Liver (tissue), 8 donors: ENCODE measurements at regions not wholly inside any gene's neighbourhood (a gene's known extent, or its start where the extent isn't known, plus 50 kb on each side); places are given as distances from the start of the nearest gene placed in this dataset.

Experiments used
- DNase-seq: peaks from one replicate; pipeline ENCODE4 v3.0.0-alpha.2; 2017; ENCODE audit warnings: low spot score
- H3K27ac ChIP-seq, 2 donors: one replicate each; pipeline ENCODE4 v1.7.0; 2013; ENCODE audit warnings: inconsistent platforms in 2 of 2, low read length in 2 of 2, control low read depth in 1 of 2, low read depth in 1 of 2, mild to moderate bottlenecking in 1 of 2
- H3K27me3 ChIP-seq, 4 donors: one replicate each; pipeline versions ENCODE4 v1.6.1 to v1.7.0; 2013; ENCODE audit warnings: low read length in 3 of 4, inconsistent platforms in 1 of 4, mild to moderate bottlenecking in 1 of 4, moderate library complexity in 1 of 4; ENCODE audit not compliant: control insufficient read depth in 4 of 4, insufficient read depth in 4 of 4
- H3K36me3 ChIP-seq, 4 donors: one replicate each; pipeline versions ENCODE4 v1.6.1 to v1.7.0; 2013; ENCODE audit warnings: low read length in 3 of 4, mild to moderate bottlenecking in 3 of 4, low read depth in 1 of 4, moderate library complexity in 1 of 4; ENCODE audit not compliant: control insufficient read depth in 4 of 4, insufficient read depth in 3 of 4
- H3K4me1 ChIP-seq, 4 donors: one replicate each; pipeline versions ENCODE4 v1.6.1 to v1.7.0; 2013; ENCODE audit warnings: low read length in 3 of 4, mild to moderate bottlenecking in 3 of 4, moderate library complexity in 1 of 4; ENCODE audit not compliant: control insufficient read depth in 4 of 4, insufficient read depth in 4 of 4
- H3K4me3 ChIP-seq, 3 donors: one replicate each; pipeline versions ENCODE4 v1.6.1 to v1.7.0; 2013; ENCODE audit warnings: low read length in 3 of 3, control low read depth in 1 of 3, low read depth in 1 of 3, mild to moderate bottlenecking in 1 of 3
- H3K9ac ChIP-seq, 2 donors: one replicate each; pipeline ENCODE4 v1.7.0; 2013; ENCODE audit warnings: low read length in 2 of 2, mild to moderate bottlenecking in 2 of 2, moderate library complexity in 2 of 2, control low read depth in 1 of 2, low read depth in 1 of 2
- H3K9me3 ChIP-seq, 4 donors: one replicate each; pipeline versions ENCODE4 v1.6.1 to v1.7.0; 2013; ENCODE audit warnings: low read length in 3 of 4; ENCODE audit not compliant: control insufficient read depth in 4 of 4
- ATF3 ChIP-seq: IDR thresholded peaks from 2 replicates; pipeline ENCODE4 v1.6.1; 2016; ENCODE audit warnings: antibody characterized with exemption
- CTCF ChIP-seq: fragments of 150-350 bp; IDR thresholded peaks from 2 replicates; pipeline ENCODE4 v1.5.1; 2017; ENCODE audit warnings: improper control_type of control experiment, low read depth, low read length; ENCODE audit not compliant: missing input control
- FOXA1 ChIP-seq: IDR thresholded peaks from 2 replicates; pipeline ENCODE4 v1.6.1; 2016; ENCODE audit warnings: antibody characterized with exemption
- FOXA2 ChIP-seq: IDR thresholded peaks from 2 replicates; pipeline ENCODE4 v1.6.1; 2016; ENCODE audit warnings: antibody characterized with exemption
- GABPA ChIP-seq, 2 donors: IDR thresholded peaks in 1 of 2; conservative IDR thresholded peaks in 1 of 2; 2 replicates each; pipeline ENCODE4 v1.6.1; 2016; ENCODE audit warnings: antibody characterized with exemption in 2 of 2, mild to moderate bottlenecking in 1 of 2, moderate library complexity in 1 of 2
- HNF4A ChIP-seq, 2 donors: conservative IDR thresholded peaks; 2 replicates each; pipeline ENCODE4 v1.6.1; 2016; ENCODE audit warnings: antibody characterized with exemption in 2 of 2, mild to moderate bottlenecking in 2 of 2
- JUND ChIP-seq, 2 donors: IDR thresholded peaks; 2 replicates each; pipeline ENCODE4 v1.6.1; 2016; ENCODE audit warnings: antibody characterized with exemption in 2 of 2
- MAX ChIP-seq: IDR thresholded peaks from 2 replicates; pipeline ENCODE4 v1.6.1; 2016; ENCODE audit warnings: antibody characterized with exemption
- RAD21 ChIP-seq, 2 donors: IDR thresholded peaks; 2 replicates each; pipeline ENCODE4 v1.6.1; 2016; ENCODE audit warnings: antibody characterized with exemption in 2 of 2, mild to moderate bottlenecking in 2 of 2
- REST ChIP-seq: IDR thresholded peaks from 2 replicates; pipeline ENCODE4 v1.6.1; 2016; ENCODE audit warnings: antibody characterized with exemption, mild to moderate bottlenecking
- RXRA ChIP-seq, 2 donors: IDR thresholded peaks; 2 replicates each; pipeline ENCODE4 v1.6.1; 2017 to 2018; ENCODE audit warnings: antibody characterized with exemption in 2 of 2, mild to moderate bottlenecking in 1 of 2
- SP1 ChIP-seq: IDR thresholded peaks from 2 replicates; pipeline ENCODE4 v1.6.1; 2018; ENCODE audit warnings: antibody characterized with exemption, mild to moderate bottlenecking
- TAF1 ChIP-seq: conservative IDR thresholded peaks from 2 replicates; pipeline ENCODE4 v1.6.1; 2016; ENCODE audit warnings: antibody characterized with exemption, mild to moderate bottlenecking
- YY1 ChIP-seq: IDR thresholded peaks from 2 replicates; pipeline ENCODE4 v1.6.1; 2016; ENCODE audit warnings: antibody characterized with exemption, mild to moderate bottlenecking
- ZBTB33 ChIP-seq: IDR thresholded peaks from 2 replicates; pipeline ENCODE4 v1.6.1; 2016; ENCODE audit warnings: antibody characterized with exemption
- WGBS: extraction: QIAGEN DNeasy Blood & Tissue Kit; methylation state at CpG from one replicate; pipeline ENCODE4 v1.1.7; 2013; 5-methylcytosine and 5-hydroxymethylcytosine counted together
- donor health status: healthy.
- donor health status: healthy.
- donor health status: healthy.
- donor health status: healthy.
- donor health status: healthy.

- TF ChIP-seq CTCF (no peak), GABPA (IDR thresholded peaks at IDR 0.05 in 1 of 2, conservative IDR thresholded peaks at IDR 0.05 in 1 of 2) (no peak), RXRA (IDR thresholded peaks at IDR 0.05) (no peak)
These were observed 95.7 kb upstream of the FAM47A start (continued) for GRCh38 chrX:34227804-34228203.

GRCh38 chrX:34223574-34223973 is 91.5 kb upstream of the FAM47A start:
- H3K27ac ChIP-seq: no peak overlapping the region
- no peak for DNase-seq
- H3K4me1 ChIP-seq: no peaks in the 10 kb centered on the region
- no peaks in the 10 kb centered on the region for H3K36me3 ChIP-seq
- no peak for TF ChIP-seq HNF4A (conservative IDR thresholded peaks at IDR 0.05)
- no peak for TF ChIP-seq ATF3
- TF ChIP-seq YY1: no peak
- TF ChIP-seq FOXA2: no peak
- TF ChIP-seq CTCF: no peak
- no peak for TF ChIP-seq REST
- no peak for TF ChIP-seq TAF1
- TF ChIP-seq JUND (IDR thresholded peaks at IDR 0.05): no peak
- TF ChIP-seq FOXA1: no peak
- TF ChIP-seq SP1: no peak
- no peak overlapping the region for H3K4me3 ChIP-seq
- H3K9me3 ChIP-seq: no peaks in the 10 kb centered on the region
- no peak overlapping the region for H3K9ac ChIP-seq
- 69% methylated on average over 3 of the region's 3 CpGs for WGBS
- peaks cover 0 to 6% (median 0%) of the 10 kb centered on the region in 4 donors for H3K27me3 ChIP-seq

- no peak overlapping the region for H3K27ac ChIP-seq
These were observed 85.9 kb upstream of the FAM47A start for GRCh38 chrX:34218063-34218462.

More at GRCh38 chrX:34218063-34218462, 85.9 kb upstream of the FAM47A start:
- no peak for DNase-seq
- Histone ChIP-seq H3K9ac (no peak overlapping the region), H3K9me3 (peaks cover 0 to 7% (median 0%) of the 10 kb centered on the region in 4 donors), H3K36me3 (no peaks in the 10 kb centered on the region), H3K4me1 (no peaks in the 10 kb centered on the region), H3K27me3 (peaks cover 0 to 3% (median 0%) of the 10 kb centered on the region in 4 donors), H3K4me3 (no peak overlapping the region)
- TF ChIP-seq FOXA2 (no peak), RAD21 (IDR thresholded peaks at IDR 0.05) (no peak), ATF3 (no peak), ZBTB33 (no peak), MAX (no peak), YY1 (no peak), RXRA (IDR thresholded peaks at IDR 0.05) (no peak), REST (no peak)
- WGBS: 80% methylated on average over 1 of the region's 1 CpG
